Smooth muscle cell (in vitro differentiated cells): ENCODE measurements at regions not wholly inside any gene's neighbourhood (a gene's known extent, or its start where the extent isn't known, plus 50 kb on each side); places are given as distances from the start of the nearest gene placed in this dataset.

Source experiments
- DNase-seq: peaks from one replicate; lab custom pipeline; 2025; ENCODE audit not compliant: unreplicated experiment; lab: John Stamatoyannopoulos, UW
- H2AFZ ChIP-seq: fragments of 200-600 bp; sonication (generic); 2 replicates; pipeline ENCODE4 v1.6.0; 2016; ENCODE audit warnings: antibody characterized with exemption, low read depth, mild to moderate bottlenecking
- H3F3A ChIP-seq: fragments of 200-600 bp; sonication (generic); 2 replicates; pipeline ENCODE4 v1.6.0; 2017; ENCODE audit warnings: antibody characterized with exemption, low read depth
- H3K27ac ChIP-seq: fragments of 200-600 bp; sonication (generic); 2 replicates; pipeline ENCODE4 v1.5.1; 2016; ENCODE audit warnings: low read depth, mild to moderate bottlenecking
- H3K27me3 ChIP-seq: fragments of 200-600 bp; sonication (generic); 2 replicates; pipeline ENCODE4 v1.6.1; 2016; ENCODE audit warnings: low read depth, mild to moderate bottlenecking
- H3K36me3 ChIP-seq: fragments of 200-600 bp; sonication (generic); 2 replicates; pipeline ENCODE4 v1.5.1; 2016; ENCODE audit warnings: low read depth
- H3K4me1 ChIP-seq: fragments of 200-600 bp; sonication (generic); 2 replicates; pipeline ENCODE4 v1.5.1; 2016; ENCODE audit warnings: low read depth
- H3K4me2 ChIP-seq: fragments of 200-600 bp; sonication (generic); 2 replicates; pipeline ENCODE4 v1.6.0; 2016; ENCODE audit warnings: mild to moderate bottlenecking
- H3K4me3 ChIP-seq: fragments of 200-600 bp; sonication (generic); 2 replicates; pipeline ENCODE4 v1.5.1; 2016; ENCODE audit warnings: mild to moderate bottlenecking
- H3K79me2 ChIP-seq: fragments of 200-600 bp; sonication (generic); 2 replicates; pipeline ENCODE4 v1.6.0; 2016; ENCODE audit warnings: low read depth, mild to moderate bottlenecking
- H3K9ac ChIP-seq: fragments of 200-600 bp; sonication (generic); 2 replicates; pipeline ENCODE4 v1.6.0; 2016; ENCODE audit warnings: low read depth
- H3K9me3 ChIP-seq: fragments of 200-600 bp; sonication (generic); replicated peaks from 2 replicates; pipeline ENCODE4 v1.5.1; 2016; ENCODE audit warnings: low read depth
- H4K20me1 ChIP-seq: fragments of 200-600 bp; sonication (generic); 2 replicates; pipeline ENCODE4 v1.6.0; 2016; ENCODE audit warnings: low read depth
- CTCF ChIP-seq: fragments of 200-600 bp; sonication (generic); IDR thresholded peaks from 2 replicates; pipeline ENCODE4 v1.5.1; 2017; ENCODE audit warnings: borderline replicate concordance, mild to moderate bottlenecking, antibody characterized with exemption; ENCODE audit not compliant: insufficient read depth, poor library complexity, severe bottlenecking
- WGBS: methylation state at CpG from one replicate; pipeline ENCODE4 v1.1.7; 2016; ENCODE audit warnings: low lambda C conversion rate; 5-methylcytosine and 5-hydroxymethylcytosine counted together

GRCh38 chr20:19922716-19923115, 94.4 kb upstream of the NAA20 start:
- Histone ChIP-seq H3K27ac (no peak overlapping the region), H3K79me2 (no peaks in the 10 kb centered on the region), H3K9me3 (no peaks in the 10 kb centered on the region), H3K4me1 (no peaks in the 10 kb centered on the region), H3K9ac (no peak overlapping the region), H4K20me1 (no peaks in the 10 kb centered on the region), H3K36me3 (no peaks in the 10 kb centered on the region), H3F3A (no peaks in the 10 kb centered on the region), H3K27me3 (no peaks in the 10 kb centered on the region), H3K4me2 (no peak overlapping the region), H3K4me3 (no peak overlapping the region), H2AFZ (no peak overlapping the region)
- DNase-seq: no peak
- WGBS: 87% methylated on average over 7 of the region's 7 CpGs
- no peak for TF ChIP-seq CTCF

GRCh38 chr20:19923762-19924161, 93.4 kb upstream of the NAA20 start:
- no peak for TF ChIP-seq CTCF
- H2AFZ ChIP-seq: no peak overlapping the region
- H3K27ac ChIP-seq: no peak overlapping the region
- no peaks in the 10 kb centered on the region for H3K9me3 ChIP-seq
- H3K36me3 ChIP-seq: no peaks in the 10 kb centered on the region
- H4K20me1 ChIP-seq: no peaks in the 10 kb centered on the region
- H3K4me2 ChIP-seq: no peak overlapping the region
- H3K79me2 ChIP-seq: no peaks in the 10 kb centered on the region
- H3F3A ChIP-seq: no peaks in the 10 kb centered on the region
- no peak overlapping the region for H3K9ac ChIP-seq
- DNase-seq: no peak
- H3K27me3 ChIP-seq: no peaks in the 10 kb centered on the region
- no peak overlapping the region for H3K4me3 ChIP-seq
- WGBS: 76% methylated on average over 3 of the region's 3 CpGs
- H3K4me1 ChIP-seq: no peaks in the 10 kb centered on the region

- TF ChIP-seq CTCF: no peak
- H3K36me3 ChIP-seq: no peaks in the 10 kb centered on the region
- H3K9ac ChIP-seq: no peak overlapping the region
- WGBS: 45% methylated on average over 3 of the region's 5 CpGs
- H2AFZ ChIP-seq: no peak overlapping the region
- H3K79me2 ChIP-seq: no peaks in the 10 kb centered on the region
- no peak overlapping the region for H3K27ac ChIP-seq
- no peaks in the 10 kb centered on the region for H3F3A ChIP-seq
- no peak overlapping the region for H3K4me3 ChIP-seq
- H3K9me3 ChIP-seq: no peaks in the 10 kb centered on the region
- no peak for DNase-seq
- H3K27me3 ChIP-seq: no peaks in the 10 kb centered on the region
- no peak overlapping the region for H3K4me2 ChIP-seq
- no peaks in the 10 kb centered on the region for H3K4me1 ChIP-seq
- no peaks in the 10 kb centered on the region for H4K20me1 ChIP-seq
Observed at GRCh38 chr20:19924255-19924654, 92.9 kb upstream of the NAA20 start.

- no peak for DNase-seq
- Histone ChIP-seq H3K4me3 (no peak overlapping the region), H3K36me3 (no peaks in the 10 kb centered on the region), H3K9ac (no peak overlapping the region), H3F3A (no peaks in the 10 kb centered on the region), H3K79me2 (no peaks in the 10 kb centered on the region), H3K27me3 (no peaks in the 10 kb centered on the region), H3K27ac (no peak overlapping the region), H3K4me1 (no peaks in the 10 kb centered on the region), H3K9me3 (no peaks in the 10 kb centered on the region), H4K20me1 (no peaks in the 10 kb centered on the region), H3K4me2 (no peak overlapping the region), H2AFZ (no peak overlapping the region)
- WGBS: 42% methylated on average over 4 of the region's 4 CpGs
- no peak for TF ChIP-seq CTCF
Observed at GRCh38 chr20:19926591-19926990, 90.6 kb upstream of the NAA20 start.
